HG03378 (cell line): ENCODE measurements at regions not wholly inside any gene's neighbourhood (a gene's known extent, or its start where the extent isn't known, plus 50 kb on each side); places are given as distances from the start of the nearest gene placed in this dataset.

Experiments used
- ATAC-seq: cut with Tn5 transposase; IDR thresholded peaks from one replicate; pipeline ENCODE4 v1.9.1; 2021; ENCODE audit warnings: mild to moderate bottlenecking, moderate library complexity; ENCODE audit not compliant: unreplicated experiment

DNA sequence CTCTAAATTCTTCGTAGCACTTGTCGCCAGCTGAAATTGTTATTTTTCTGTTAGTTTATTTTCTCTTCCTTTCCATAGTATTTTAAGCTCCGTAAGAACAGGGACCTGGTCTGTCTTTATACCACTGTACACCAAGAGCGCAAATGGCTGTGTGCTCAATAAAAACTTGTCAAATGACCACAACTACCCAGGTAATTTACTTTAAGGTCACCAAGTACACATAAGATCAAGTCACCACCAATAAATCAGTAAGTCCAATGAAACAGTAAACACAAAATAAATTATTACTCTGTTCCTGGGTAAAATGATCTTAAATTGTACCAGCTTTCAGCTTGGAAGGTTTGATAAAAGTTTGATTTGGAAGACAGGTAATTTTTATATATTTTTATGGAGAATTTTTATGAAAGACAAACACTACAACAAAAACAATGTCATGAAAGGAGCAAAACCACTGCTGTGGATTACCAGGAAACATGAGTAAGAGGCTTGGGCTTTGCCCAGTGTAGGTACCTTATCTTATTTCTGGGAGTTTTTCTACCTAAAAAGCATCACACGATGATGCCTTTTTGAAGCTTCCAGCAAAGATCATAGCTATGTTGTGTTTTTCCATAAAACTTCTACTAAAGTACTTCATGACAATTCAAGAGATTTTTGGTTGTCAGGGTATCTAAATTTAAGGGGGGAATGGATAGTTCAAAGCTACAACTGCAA lies 406.8 kb downstream of the SHQ1 start:
- no peak for ATAC-seq

DNA sequence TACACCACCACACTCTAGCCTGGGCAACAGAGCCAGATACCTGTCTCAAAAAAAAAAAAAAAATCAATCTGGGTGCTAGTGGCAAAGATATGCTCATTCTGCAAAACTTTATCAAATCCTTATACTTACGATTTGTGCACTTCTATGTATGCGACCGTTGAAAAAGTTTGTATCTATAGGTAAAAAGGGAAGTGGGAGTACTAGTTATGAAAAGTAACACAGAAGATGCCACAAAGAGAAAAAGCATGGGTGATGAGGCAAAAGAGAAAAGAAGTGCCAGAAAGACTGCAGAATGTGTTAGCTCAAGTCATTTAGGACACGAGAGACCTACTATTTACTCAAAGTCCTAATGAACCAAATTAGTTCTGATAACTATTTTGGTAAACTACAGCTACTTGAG lies 407.8 kb downstream of the SHQ1 start:
- ATAC-seq = peak; percentile 54

- peak; percentile 54 for ATAC-seq
Observed at GRCh38 chr3:72439321-72440183, 408.7 kb downstream of the SHQ1 start.

GRCh38 chr3:72437661-72438406 lies 410.4 kb downstream of the SHQ1 start:
- ATAC-seq = no peak

DNA sequence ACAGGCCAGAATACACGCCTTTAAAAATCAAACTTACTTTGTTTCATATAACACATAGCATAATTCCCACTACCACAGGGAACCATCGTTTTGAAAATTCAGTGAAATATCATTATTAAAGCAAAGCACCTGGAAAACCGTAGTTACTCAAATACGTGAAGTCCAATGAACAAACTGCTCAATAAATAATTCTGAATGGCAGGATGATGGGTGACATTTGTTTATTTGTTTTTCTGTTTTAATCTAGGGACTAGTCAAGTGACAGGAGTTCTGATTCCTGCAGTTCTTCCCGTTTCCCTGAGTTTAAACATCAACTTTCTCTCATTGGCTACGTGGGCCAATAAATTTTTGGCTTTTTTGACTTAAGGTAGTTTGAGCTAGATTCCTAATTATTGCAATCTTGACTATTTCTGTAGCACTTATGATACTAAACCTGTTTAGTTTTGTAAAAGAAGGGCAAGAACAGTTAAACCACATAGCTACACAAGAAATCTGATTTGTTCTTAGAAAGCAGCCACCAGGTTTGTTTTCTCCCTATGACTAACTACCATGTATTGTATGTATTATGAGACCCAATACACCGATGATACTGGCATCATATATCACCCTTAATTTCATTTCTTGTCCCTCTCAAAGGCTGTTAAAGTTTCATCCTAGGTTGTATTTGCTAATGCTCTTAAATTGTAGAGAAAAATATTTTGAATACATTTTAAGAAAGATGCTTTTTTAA lies 411.2 kb downstream of the SHQ1 start:
- no peak for ATAC-seq

DNA sequence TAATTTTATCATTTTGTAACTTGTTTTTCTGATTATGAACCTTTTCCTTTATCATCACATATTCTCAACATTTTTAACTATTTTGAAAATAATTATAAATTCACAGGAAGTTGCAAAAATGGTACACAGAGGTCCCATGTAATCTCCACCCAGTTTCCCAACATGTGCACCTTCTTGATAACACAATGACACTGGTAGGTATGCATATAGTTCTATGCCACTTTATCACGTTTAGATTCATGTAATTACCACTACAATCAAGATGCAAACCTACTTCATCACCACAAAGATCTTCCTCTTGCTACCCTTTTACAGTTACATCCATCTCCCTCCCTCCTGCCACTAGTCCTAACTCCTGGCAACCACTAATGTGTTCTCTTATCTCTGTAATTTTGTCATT lies 413.9 kb downstream of the SHQ1 start:
- no peak for ATAC-seq

DNA sequence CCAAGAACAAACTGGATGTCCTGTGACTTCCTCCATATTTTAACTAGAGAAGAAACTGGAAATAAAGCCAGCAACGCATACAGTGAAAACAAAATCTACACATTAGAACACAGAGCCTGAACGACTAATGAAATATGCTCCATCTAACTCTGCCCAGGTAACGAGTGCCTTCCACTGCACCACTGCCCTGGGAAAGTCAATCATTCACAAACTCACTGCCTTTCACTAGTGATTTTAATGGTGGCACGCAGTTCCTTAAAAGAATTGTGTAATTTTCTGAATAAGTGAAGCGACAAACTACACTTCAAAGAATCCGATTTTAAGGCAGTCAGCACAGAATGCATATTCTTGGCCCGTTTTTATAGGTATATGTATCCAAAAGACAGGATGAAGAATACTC lies 416.0 kb downstream of the SHQ1 start:
- ATAC-seq = no peak

GRCh38 chr3:72429589-72430353 lies 418.5 kb downstream of the SHQ1 start:
- ATAC-seq = no peak

DNA sequence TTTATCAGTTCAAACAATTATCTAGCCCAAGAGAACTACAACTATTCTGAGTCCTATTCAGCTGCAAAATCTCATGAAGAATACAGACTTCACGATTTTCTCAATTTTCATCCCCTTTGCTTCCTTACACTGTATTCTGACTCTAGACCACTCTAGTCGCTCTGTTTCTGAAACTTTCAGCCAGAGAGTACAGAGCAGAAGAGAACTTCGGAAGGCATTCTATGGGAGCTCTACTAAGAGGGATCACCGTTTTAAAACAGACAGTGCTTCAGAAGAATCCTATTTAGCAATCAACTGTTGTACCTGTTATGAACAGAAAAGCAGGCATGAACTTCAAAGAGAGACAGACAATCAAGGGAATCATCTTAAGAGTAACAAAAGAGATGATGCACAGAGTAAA lies 419.4 kb downstream of the SHQ1 start:
- no peak for ATAC-seq

- ATAC-seq = no peak
Observed at GRCh38 chr3:72427624-72428023, 420.6 kb downstream of the SHQ1 start.

DNA sequence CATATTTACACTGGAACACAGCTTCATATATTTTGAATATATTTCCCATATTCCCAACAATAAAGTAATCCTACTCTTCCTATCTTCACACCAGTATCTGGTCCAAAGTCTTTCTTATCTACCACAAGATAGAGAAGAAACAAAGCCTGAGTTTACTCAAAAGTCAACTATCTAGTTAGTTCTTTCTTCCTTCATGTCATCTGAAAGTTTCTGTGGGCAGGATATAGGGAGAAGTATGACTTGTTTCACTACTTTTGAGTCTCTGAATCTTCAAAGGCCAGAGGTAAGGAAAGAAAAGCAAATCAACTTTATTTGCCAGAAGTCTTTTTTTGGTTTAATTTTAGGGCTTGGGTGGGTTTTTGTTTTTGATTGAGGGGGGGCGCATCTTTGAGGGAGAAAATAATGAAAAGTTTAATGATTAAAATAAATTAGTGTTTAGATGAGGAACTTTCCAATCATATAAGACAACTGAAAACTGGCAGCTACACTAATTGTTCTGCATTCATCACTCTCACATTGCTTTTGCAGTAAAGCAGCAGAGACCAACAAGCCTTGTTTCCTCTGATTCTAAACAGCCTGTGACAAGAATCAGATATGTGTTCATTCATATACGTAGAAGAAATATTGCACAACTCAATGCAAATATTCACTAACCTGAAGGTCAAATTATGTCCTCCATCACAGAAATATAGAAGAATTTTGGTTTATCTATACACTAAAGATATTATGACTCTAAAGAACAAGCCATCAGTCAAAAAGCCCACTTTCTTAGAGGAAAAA lies 421.4 kb downstream of the SHQ1 start:
- peak; percentile 78 for ATAC-seq

DNA sequence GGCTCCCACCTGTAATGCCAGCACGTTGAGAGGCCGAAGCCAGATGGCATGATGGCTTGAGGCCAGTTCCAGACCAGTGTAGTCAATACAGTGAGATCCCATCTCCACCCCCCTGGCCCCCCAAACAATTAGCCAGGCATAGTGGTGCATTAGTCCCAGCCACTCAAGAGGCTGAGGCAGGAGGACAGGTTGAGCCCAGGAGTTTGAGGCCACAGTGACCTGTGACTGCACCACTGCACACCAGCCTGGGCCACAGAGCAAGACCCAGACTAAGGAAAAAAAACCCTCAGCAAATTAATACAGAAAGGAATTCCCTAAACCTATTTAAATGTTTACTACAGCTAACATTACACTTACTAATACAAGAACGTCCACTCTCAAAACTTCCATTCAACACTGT lies 424.6 kb downstream of the SHQ1 start:
- no peak for ATAC-seq

DNA sequence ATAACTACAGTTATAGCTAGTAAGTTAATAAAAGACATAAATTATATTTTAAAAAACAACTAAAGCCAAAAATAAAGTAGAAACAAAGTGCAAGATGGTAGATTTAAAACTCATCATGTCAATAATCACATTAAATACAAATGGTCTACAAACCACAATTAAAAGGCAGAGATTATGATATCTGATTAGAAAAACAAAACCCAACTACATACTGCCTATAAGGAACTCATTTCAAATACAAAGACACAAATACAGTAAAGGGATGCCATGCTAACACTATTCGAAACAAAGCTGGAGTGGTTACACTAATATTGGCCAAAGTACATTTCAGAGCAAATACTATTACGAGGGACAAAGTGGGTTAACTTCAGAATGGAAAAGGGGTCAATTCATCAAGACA lies 426.5 kb downstream of the SHQ1 start:
- no peak for ATAC-seq

GRCh38 chr3:72421126-72421525 lies 427.1 kb downstream of the SHQ1 start:
- no peak for ATAC-seq

DNA sequence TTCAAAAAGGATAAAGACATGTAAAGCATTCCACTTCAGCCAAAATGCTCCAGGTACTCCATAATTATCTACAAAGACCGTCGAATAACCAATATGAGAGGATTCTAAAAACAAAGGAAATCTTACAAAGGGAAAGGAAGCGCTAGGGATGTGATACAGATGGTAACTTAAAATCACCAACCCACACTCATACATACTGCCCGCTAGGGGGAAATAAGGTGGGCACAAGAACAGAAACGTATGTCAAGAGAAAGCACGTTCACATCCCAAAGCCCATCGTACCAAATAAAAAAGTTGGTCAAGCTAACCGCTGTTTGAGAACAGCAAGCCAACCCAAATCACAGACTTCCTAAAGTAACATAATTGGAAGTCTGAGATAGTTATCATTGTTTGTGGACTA lies 429.4 kb downstream of the SHQ1 start:
- ATAC-seq = no peak

GRCh38 chr3:72418244-72418643 lies 430.0 kb downstream of the SHQ1 start:
- no peak for ATAC-seq

DNA sequence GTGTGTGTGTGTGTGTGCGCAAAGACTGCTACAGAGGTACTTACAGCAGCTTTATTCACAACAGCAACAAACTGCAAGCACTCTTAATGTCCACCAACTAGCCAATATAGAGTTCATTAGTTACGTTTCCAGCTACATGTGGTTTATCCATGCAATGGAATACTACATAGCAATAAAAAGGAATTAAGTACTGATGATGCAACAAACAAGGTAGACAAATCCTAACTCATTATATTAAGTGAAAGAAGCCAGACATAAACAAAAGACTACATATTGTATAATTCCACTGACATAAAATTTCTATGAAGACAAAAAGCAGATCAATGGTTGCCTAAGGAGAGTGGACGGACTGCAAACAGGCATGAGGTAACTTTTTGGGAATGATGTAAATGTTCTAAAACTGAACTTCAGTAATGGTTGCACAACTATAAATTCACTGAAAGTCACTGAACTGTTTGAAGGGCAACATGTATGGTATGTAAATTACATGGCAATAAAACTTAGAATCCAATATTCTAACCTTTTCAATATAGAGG lies 433.7 kb downstream of the SHQ1 start:
- no peak for ATAC-seq

- no peak for ATAC-seq
Observed at GRCh38 chr3:72413228-72413627, 435.0 kb downstream of the SHQ1 start.

DNA sequence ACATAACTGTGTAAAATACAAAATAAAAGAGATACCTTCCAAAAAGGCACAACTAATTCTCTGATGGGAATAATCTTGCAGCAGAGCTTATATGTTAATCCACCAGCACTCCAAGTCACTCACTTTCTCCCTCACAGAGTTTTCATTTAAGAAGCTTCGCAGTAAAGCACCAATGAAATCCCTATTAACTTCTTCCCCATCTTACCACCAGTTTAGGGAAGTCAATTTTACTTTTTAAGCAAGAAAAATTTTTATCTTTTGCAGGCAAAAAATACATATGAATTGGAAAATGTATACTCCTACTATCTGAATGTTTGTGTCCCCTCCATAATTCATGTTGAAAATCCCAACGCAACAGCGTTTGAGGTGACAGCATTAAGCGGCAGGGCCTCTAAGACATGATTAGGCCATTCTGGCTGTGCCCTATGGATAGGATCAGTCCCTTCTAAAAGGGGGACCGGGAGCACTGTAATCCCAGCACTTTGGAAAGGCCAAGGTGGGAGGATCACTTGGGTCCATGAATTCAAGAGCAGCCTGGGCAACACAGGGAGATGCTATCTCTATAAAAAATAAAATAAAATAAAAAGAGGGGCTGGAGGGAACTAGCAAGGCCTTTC lies 435.8 kb downstream of the SHQ1 start:
- no peak for ATAC-seq
